GM12874 (cell line): ENCODE measurements at regions not wholly inside any gene's neighbourhood (a gene's known extent, or its start where the extent isn't known, plus 50 kb on each side); places are given as distances from the start of the nearest gene placed in this dataset.

Experiments
- CTCF ChIP-seq: IDR thresholded peaks from 2 replicates; pipeline ENCODE4 v1.5.1; 2011; ENCODE audit warnings: low read depth, mild to moderate bottlenecking, control low read depth, low read length, moderate library complexity; ENCODE audit not compliant: insufficient read depth

DNA sequence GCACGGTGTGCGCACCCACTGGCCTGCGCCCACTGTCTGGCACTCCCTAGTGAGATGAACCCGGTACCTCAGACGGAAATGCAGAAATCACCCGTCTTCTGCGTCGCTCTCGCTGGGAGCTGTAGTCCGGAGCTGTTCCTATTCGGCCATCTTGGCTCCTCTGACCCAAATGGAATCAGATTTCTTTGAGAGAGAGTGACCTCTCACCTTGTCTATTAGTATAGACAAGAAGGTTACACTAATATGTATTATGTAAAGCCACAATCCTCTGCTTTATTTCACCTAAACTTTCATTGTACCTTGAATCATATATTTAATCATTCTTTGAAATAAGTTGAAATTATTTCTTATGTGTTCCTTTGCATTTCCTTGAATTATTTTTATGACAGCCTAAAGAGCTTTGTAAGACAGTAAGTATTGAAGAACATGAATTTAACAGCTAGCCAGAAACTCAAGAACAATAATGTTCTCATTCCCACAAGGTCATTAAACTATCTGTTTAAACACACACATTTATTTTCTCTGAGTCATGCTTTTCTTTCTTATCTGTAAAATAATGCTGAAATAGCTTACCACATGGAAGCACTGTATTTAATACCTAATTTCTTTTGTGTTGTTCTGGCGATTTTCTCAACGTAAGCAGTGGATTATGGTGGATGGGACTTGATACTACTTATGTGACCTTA, 91.8 kb upstream of the DMRTA1 start:
- TF ChIP-seq CTCF, result no peak

DNA sequence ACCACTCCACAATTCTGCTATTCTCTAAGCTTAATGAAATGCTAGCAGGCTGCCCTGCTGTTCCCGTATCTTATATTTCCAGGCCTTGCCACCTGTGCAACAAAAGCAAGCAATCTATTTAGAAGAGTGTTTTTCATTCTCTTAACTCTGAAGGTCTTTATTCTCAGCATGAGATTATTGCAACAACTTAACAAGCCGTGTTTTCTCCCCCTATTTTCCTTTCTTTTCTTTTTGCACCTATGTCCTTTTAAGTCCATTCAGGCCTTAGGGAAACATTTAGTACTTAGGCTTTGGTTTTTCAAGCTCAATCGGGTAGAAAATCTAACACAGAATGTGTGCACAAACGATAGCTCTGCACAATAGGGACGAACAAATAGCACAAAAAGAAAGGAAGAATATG, 89.6 kb upstream of the DMRTA1 start:
- no peak for TF ChIP-seq CTCF

- TF ChIP-seq CTCF, result no peak
Observed at GRCh38 chr9:22363421-22363887, 83.2 kb upstream of the DMRTA1 start.

- TF ChIP-seq CTCF, result no peak
Observed at GRCh38 chr9:22373636-22374035, 73.0 kb upstream of the DMRTA1 start.

- TF ChIP-seq CTCF, result no peak
Observed at GRCh38 chr9:22374051-22374450, 72.6 kb upstream of the DMRTA1 start.

DNA sequence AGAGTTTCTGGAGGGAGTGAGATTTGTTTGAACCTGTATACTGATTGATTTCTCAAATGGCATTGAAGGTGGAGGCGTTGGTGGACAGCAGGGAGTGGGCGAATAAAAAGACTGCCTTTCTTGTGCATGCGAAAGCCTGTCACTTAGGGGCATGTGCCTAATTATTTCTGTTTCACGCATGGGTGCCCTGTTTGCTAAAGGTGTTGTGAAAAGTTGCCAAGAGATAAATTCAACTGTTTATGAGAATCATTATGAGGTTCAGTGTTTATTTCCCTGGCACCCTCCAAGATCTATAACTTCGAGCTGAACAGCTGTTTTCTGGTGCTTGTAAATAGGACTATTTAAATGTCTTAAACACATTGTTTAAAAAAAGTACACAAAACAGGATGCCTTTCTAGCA, 67.4 kb upstream of the DMRTA1 start:
- no peak for TF ChIP-seq CTCF

- TF ChIP-seq CTCF, result no peak
Observed at GRCh38 chr9:22381170-22381569, 65.5 kb upstream of the DMRTA1 start.
